H1 (cell line): ENCODE measurements at regions not wholly inside any gene's neighbourhood (a gene's known extent, or its start where the extent isn't known, plus 50 kb on each side); places are given as distances from the start of the nearest gene placed in this dataset.

ENCODE experiments used
- CTCF ChIA-PET: fragments of 300-600 bp; sonication (Branson Sonifier 250); formaldehyde crosslinking; loops from one replicate; lab custom pipeline; 2021; ENCODE audit not compliant: partially characterized antibody; lab: Charles Lee
- POLR2A ChIA-PET: fragments of 300-600 bp; sonication (Branson Sonifier 250); formaldehyde crosslinking; loops from one replicate; lab custom pipeline; 2021; ENCODE audit warnings: inconsistent platforms; ENCODE audit not compliant: partially characterized antibody; lab: Charles Lee
- DNase-seq, 2 experiments: peaks; one replicate each; pipeline versions ENCODE4 v3.0.0 to v3.0.0-alpha.2; 2010 to 2022; ENCODE audit warnings: low spot score in 2 of 2, low read depth in 1 of 2, mixed read lengths in 1 of 2
- FAIRE-seq: peaks from 2 replicates; lab custom pipeline; 2011; peaks lifted over from hg19 to GRCh38; lab: Jason Lieb, UNC
- H2AFZ ChIP-seq: 2 replicates; pipeline ENCODE4 v1.8.1; 2012; ENCODE audit warnings: low read length, inconsistent platforms
- H2AK5ac ChIP-seq: 2 replicates; pipeline ENCODE4 v1.6.1; 2013; ENCODE audit warnings: low read depth, low read length
- H2BK120ac ChIP-seq: replicated peaks from 2 replicates; pipeline ENCODE3; 2013; ENCODE audit warnings: low read depth, low read length, inconsistent platforms
- H2BK12ac ChIP-seq: 2 replicates; pipeline ENCODE4 v1.6.1; 2013; ENCODE audit warnings: low read depth, low read length
- H2BK15ac ChIP-seq: 2 replicates; pipeline ENCODE4 v1.6.1; 2013; ENCODE audit warnings: low read length
- H2BK20ac ChIP-seq: 2 replicates; pipeline ENCODE4 v1.6.1; 2013; ENCODE audit warnings: low read length
- H2BK5ac ChIP-seq: 2 replicates; pipeline ENCODE4 v1.6.1; 2013; ENCODE audit warnings: low read depth, low read length
- H3K14ac ChIP-seq: 2 replicates; pipeline ENCODE4 v1.6.1; 2013; ENCODE audit warnings: inconsistent platforms; ENCODE audit not compliant: insufficient read length
- H3K18ac ChIP-seq: 2 replicates; pipeline ENCODE4 v1.6.1; 2013; ENCODE audit warnings: low read length; ENCODE audit errors: extremely low read depth
- H3K23ac ChIP-seq: 2 replicates; pipeline ENCODE4 v1.6.1; 2013; ENCODE audit warnings: inconsistent platforms; ENCODE audit not compliant: insufficient read length
- H3K23me2 ChIP-seq: 2 replicates; pipeline ENCODE4 v1.6.1; 2013; ENCODE audit warnings: low read depth, low read length
- H3K27ac ChIP-seq: 2 replicates; pipeline ENCODE4 v1.6.1; 2011; ENCODE audit warnings: low read depth, low read length, inconsistent platforms
- H3K27me3 ChIP-seq, 4 experiments: replicated peaks in 1 of 4; 1 replicate in 1 of 4; 2 replicates in 3 of 4; pipeline versions ENCODE4 v1.6.1 to v1.8.1; 2011 to 2013; ENCODE audit warnings: low read length in 3 of 4, mild to moderate bottlenecking in 3 of 4, inconsistent platforms in 2 of 4, mixed read lengths in 2 of 4, moderate library complexity in 1 of 4; ENCODE audit not compliant: control insufficient read depth in 3 of 4, insufficient read depth in 3 of 4; ENCODE audit errors: extremely low read depth in 1 of 4
- H3K36me3 ChIP-seq, 4 experiments: 2 replicates each; pipeline versions ENCODE4 v1.6.1 to v1.8.1; 2011 to 2013; ENCODE audit warnings: mild to moderate bottlenecking in 4 of 4, low read length in 3 of 4, moderate library complexity in 2 of 4, control low read depth in 1 of 4, inconsistent platforms in 1 of 4; ENCODE audit not compliant: insufficient read depth in 4 of 4, control insufficient read depth in 2 of 4
- H3K4ac ChIP-seq: replicated peaks from 2 replicates; pipeline ENCODE3; 2013; ENCODE audit warnings: low read length, low read depth, mixed read lengths, inconsistent platforms; ENCODE audit not compliant: insufficient read length
- H3K4me1 ChIP-seq, 4 experiments: replicated peaks in 1 of 4; 1 replicate in 1 of 4; 2 replicates in 3 of 4; pipeline versions ENCODE4 v1.6.1 to v1.8.1; 2011 to 2013; ENCODE audit warnings: low read length in 3 of 4, inconsistent platforms in 2 of 4, mixed read lengths in 1 of 4; ENCODE audit not compliant: insufficient read depth in 4 of 4, control insufficient read depth in 3 of 4
- H3K4me2 ChIP-seq, 2 experiments: 2 replicates each; pipeline versions ENCODE4 v1.6.1 to v1.8.1; 2011 to 2013; ENCODE audit warnings: low read depth in 2 of 2, low read length in 2 of 2, control low read depth in 1 of 2, inconsistent platforms in 1 of 2, mild to moderate bottlenecking in 1 of 2; ENCODE audit not compliant: insufficient read depth in 1 of 2
- H3K4me3 ChIP-seq, 4 experiments: fragments of 200-600, 300-600 bp in 1 of 4; sonication (generic), shearing (Covaris generic), sonication (Bioruptor Twin) in 1 of 4; 2 replicates each; pipeline versions ENCODE4 v1.5.1 to v1.8.1; 2011 to 2016; ENCODE audit warnings: low read length in 4 of 4, low read depth in 3 of 4, control low read depth in 2 of 4, inconsistent platforms in 2 of 4, mild to moderate bottlenecking in 2 of 4, mixed read lengths in 1 of 4, moderate library complexity in 1 of 4; ENCODE audit not compliant: insufficient read depth in 2 of 4; ENCODE audit errors: extremely low read depth in 1 of 4
- H3K56ac ChIP-seq: replicated peaks from 2 replicates; pipeline ENCODE3; 2013; ENCODE audit warnings: low read depth, mild to moderate bottlenecking, mixed read lengths, low read length, inconsistent platforms; ENCODE audit not compliant: insufficient read length
- H3K79me1 ChIP-seq: 2 replicates; pipeline ENCODE4 v1.6.1; 2013; ENCODE audit warnings: low read depth, low read length, control low read depth
- H3K79me2 ChIP-seq, 2 experiments: 2 replicates each; pipeline versions ENCODE4 v1.6.1 to v1.8.1; 2012 to 2013; ENCODE audit warnings: low read length in 2 of 2, mild to moderate bottlenecking in 2 of 2, inconsistent platforms in 1 of 2; ENCODE audit not compliant: insufficient read depth in 2 of 2, control insufficient read depth in 1 of 2
- H3K9ac ChIP-seq, 4 experiments: replicated peaks in 1 of 4; 1 replicate in 1 of 4; 2 replicates in 3 of 4; pipeline versions ENCODE4 v1.6.1 to v1.8.1; 2011 to 2013; ENCODE audit warnings: low read depth in 3 of 4, low read length in 3 of 4, control low read depth in 2 of 4, mild to moderate bottlenecking in 2 of 4, moderate library complexity in 2 of 4, inconsistent platforms in 1 of 4; ENCODE audit errors: extremely low read depth in 1 of 4
- H3K9me3 ChIP-seq, 2 experiments: 2 replicates each; pipeline versions ENCODE4 v1.6.1 to v1.8.1; 2012 to 2013; ENCODE audit warnings: mild to moderate bottlenecking in 2 of 2, moderate library complexity in 2 of 2, control low read depth in 1 of 2, inconsistent platforms in 1 of 2, low read depth in 1 of 2, low read length in 1 of 2, mixed read lengths in 1 of 2; ENCODE audit not compliant: insufficient read depth in 2 of 2
- H4K20me1 ChIP-seq, 2 experiments: replicated peaks in 1 of 2; 2 replicates each; pipeline versions ENCODE3 to v1.8.1; 2011 to 2013; ENCODE audit warnings: inconsistent platforms in 2 of 2, low read length in 2 of 2, mild to moderate bottlenecking in 1 of 2; ENCODE audit not compliant: insufficient read depth in 2 of 2, control insufficient read depth in 1 of 2
- H4K5ac ChIP-seq: 2 replicates; pipeline ENCODE4 v1.6.1; 2013; ENCODE audit warnings: low read length, low read depth, mixed read lengths, inconsistent platforms; ENCODE audit not compliant: insufficient read length
- H4K8ac ChIP-seq: 2 replicates; pipeline ENCODE4 v1.8.0; 2013; ENCODE audit warnings: mild to moderate bottlenecking, moderate library complexity, low read length, inconsistent platforms; ENCODE audit not compliant: insufficient read depth; ENCODE audit errors: extremely low read depth
- H4K91ac ChIP-seq: replicated peaks from 2 replicates; pipeline ENCODE3; 2013; ENCODE audit warnings: low read length, mixed read lengths, inconsistent platforms; ENCODE audit not compliant: insufficient read length
- BACH1 ChIP-seq: IDR thresholded peaks from 2 replicates; pipeline ENCODE4 v1.6.1; 2012; ENCODE audit warnings: low read length, improper control_type of control experiment
- FOSL1 ChIP-seq: IDR thresholded peaks from 2 replicates; pipeline ENCODE4 v1.6.1; 2011; ENCODE audit warnings: mild to moderate bottlenecking, low read depth, low read length, moderate library complexity; ENCODE audit not compliant: insufficient read depth
- HDAC2 ChIP-seq, 2 experiments: fragments of 300-600 bp in 1 of 2; sonication (generic) in 1 of 2; IDR thresholded peaks; 2 replicates each; pipeline ENCODE4 v1.6.1; 2011 to 2012; ENCODE audit warnings: low read depth in 2 of 2, low read length in 2 of 2, mild to moderate bottlenecking in 2 of 2, moderate library complexity in 2 of 2, borderline replicate concordance in 1 of 2, inconsistent platforms in 1 of 2
- JUND ChIP-seq: IDR thresholded peaks from 2 replicates; pipeline ENCODE4 v1.6.1; 2011; ENCODE audit warnings: mild to moderate bottlenecking, improper control_type of control experiment, low read length
- MAFK ChIP-seq: IDR thresholded peaks from 2 replicates; pipeline ENCODE4 v1.6.1; 2012; ENCODE audit warnings: low read depth, mild to moderate bottlenecking, improper control_type of control experiment, low read length
- PHF8 ChIP-seq: fragments of 200-600 bp; sonication (generic); conservative IDR thresholded peaks from 2 replicates; pipeline ENCODE4 v1.7.1; 2012; ENCODE audit warnings: low read depth, mild to moderate bottlenecking, inconsistent platforms, low read length, moderate library complexity
- POLR2AphosphoS5 ChIP-seq: IDR thresholded peaks from 2 replicates; pipeline ENCODE4 v1.6.1; 2011; ENCODE audit warnings: low read depth, low read length
- RFX5 ChIP-seq: IDR thresholded peaks from 2 replicates; pipeline ENCODE4 v1.6.1; 2011; ENCODE audit warnings: low read depth, low read length, improper control_type of control experiment, borderline replicate concordance
- SP2 ChIP-seq: IDR thresholded peaks from 2 replicates; pipeline ENCODE4 v1.6.1; 2012; ENCODE audit warnings: mild to moderate bottlenecking, low read length, inconsistent platforms
- SP4 ChIP-seq: IDR thresholded peaks from 2 replicates; pipeline ENCODE4 v1.6.1; 2012; ENCODE audit warnings: low read length, inconsistent platforms
- TEAD4 ChIP-seq: IDR thresholded peaks from 2 replicates; pipeline ENCODE4 v1.6.1; 2012; ENCODE audit warnings: low read depth, low read length, inconsistent platforms, mixed read lengths
- WGBS, 2 experiments: shearing (Covaris generic) in 1 of 2; methylation state at CpG; one replicate each; pipeline versions ENCODE4 v1.1.6 to v1.1.7; 2013 to 2015; ENCODE audit warnings: low lambda C conversion rate in 2 of 2, mixed read lengths in 2 of 2, inconsistent platforms in 1 of 2, low coverage in 1 of 2, missing lambda C conversion rate in 1 of 2; ENCODE audit not compliant: insufficient replicate concordance in 2 of 2, insufficient coverage in 1 of 2, insufficient read length in 1 of 2; ENCODE audit errors: extremely low coverage in 1 of 2, missing lambda C conversion rate in 1 of 2; 5-methylcytosine and 5-hydroxymethylcytosine counted together
- TF ChIP-seq, protein P1 (sequence below), 3 experiments: IDR thresholded peaks; 1 replicate in 2 of 3; 2 replicates in 1 of 3; pipeline versions ENCODE4 v1.5.1 to v1.6.1; 2011; ENCODE audit warnings: low read length in 3 of 3, mild to moderate bottlenecking in 3 of 3, inconsistent platforms in 2 of 3, low read depth in 1 of 3, moderate library complexity in 1 of 3; ENCODE audit not compliant: insufficient read depth in 1 of 3; ENCODE audit errors: control extremely low read depth in 1 of 3

DNA sequence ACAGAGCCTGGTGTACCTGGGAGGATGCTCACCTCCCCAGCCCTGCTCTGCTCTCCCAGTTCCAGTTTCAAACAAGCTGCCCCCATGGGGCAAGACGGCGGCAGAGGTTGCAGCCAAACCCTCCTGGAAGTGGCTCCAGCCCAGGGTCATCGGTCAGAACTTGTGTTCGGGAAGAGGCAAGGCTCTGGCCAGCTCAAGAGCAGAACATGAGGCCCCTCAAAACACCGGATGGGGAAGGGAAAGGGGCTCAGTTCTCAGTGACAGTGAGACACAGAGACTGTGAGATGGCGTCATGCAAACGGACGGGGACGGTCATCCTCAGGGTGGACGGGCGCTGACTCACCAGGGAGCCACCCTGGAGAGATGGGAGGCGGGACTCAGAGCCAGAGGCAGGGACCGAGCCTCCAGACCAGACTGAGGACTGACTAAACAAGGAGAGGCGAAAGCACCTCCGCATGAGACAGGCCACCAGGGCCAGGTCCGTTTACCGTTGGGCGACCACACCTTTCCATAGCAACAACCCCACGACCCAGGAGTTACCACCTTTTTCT is 63.9 kb upstream of the GALNT9 start:
- no peak for FAIRE-seq
- ChIA-PET POLR2A (no interaction called here), CTCF (interaction anchor here (1.3 to 4.7 kb wide), 2 partner anchors 21 to 132 kb away, joined by 4 to 23 read pairs; no protein-coding TSS in a partner anchor)
- TF ChIP-seq, protein P1, sequence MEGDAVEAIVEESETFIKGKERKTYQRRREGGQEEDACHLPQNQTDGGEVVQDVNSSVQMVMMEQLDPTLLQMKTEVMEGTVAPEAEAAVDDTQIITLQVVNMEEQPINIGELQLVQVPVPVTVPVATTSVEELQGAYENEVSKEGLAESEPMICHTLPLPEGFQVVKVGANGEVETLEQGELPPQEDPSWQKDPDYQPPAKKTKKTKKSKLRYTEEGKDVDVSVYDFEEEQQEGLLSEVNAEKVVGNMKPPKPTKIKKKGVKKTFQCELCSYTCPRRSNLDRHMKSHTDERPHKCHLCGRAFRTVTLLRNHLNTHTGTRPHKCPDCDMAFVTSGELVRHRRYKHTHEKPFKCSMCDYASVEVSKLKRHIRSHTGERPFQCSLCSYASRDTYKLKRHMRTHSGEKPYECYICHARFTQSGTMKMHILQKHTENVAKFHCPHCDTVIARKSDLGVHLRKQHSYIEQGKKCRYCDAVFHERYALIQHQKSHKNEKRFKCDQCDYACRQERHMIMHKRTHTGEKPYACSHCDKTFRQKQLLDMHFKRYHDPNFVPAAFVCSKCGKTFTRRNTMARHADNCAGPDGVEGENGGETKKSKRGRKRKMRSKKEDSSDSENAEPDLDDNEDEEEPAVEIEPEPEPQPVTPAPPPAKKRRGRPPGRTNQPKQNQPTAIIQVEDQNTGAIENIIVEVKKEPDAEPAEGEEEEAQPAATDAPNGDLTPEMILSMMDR (IDR thresholded peaks at IDR 0.05; ENCODE audit: control extremely low read depth in 1 of 3, insufficient read depth in 1 of 3, low read depth in 1 of 3, low read length in 3 of 3), result no peak
- TF ChIP-seq MAFK (no peak), RFX5 (no peak), POLR2AphosphoS5 (no peak), SP2 (no peak), SP4 (no peak), BACH1 (no peak), HDAC2 (IDR thresholded peaks at IDR 0.05; ENCODE audit: borderline replicate concordance in 1 of 2, low read depth in 2 of 2, low read length in 2 of 2) (no peak), TEAD4 (no peak), PHF8 (no peak), JUND (no peak), FOSL1 (no peak)

More for the DNA sequence above, 63.9 kb upstream of the GALNT9 start:
- Histone ChIP-seq H3K4ac (peak overlapping the region; percentile 75), H3K4me3 (no peak overlapping the region), H4K20me1 (no peaks in the 10 kb centered on the region), H3K9me3 (no peaks in the 10 kb centered on the region; a peak in 1 of 4 replicates), H2AK5ac (no peak overlapping the region), H3K56ac (no peak overlapping the region), H3K27ac (no peak overlapping the region), H3K36me3 (no peaks in the 10 kb centered on the region), H3K4me1 (peaks cover 0 to 31% (median 19%) of the 10 kb centered on the region in 4 experiments; a peak in 6 of 7 replicates), H3K79me2 (no peaks in the 10 kb centered on the region), H2BK5ac (no peak overlapping the region), H3K23me2 (0 out of 2 replicates have a peak, but pooled peaks cover 1% of the 10 kb centered on the region), H3K14ac (no peak overlapping the region), H3K18ac (no peak overlapping the region; the same call in 1 of the 2 replicates), H2BK20ac (no peak overlapping the region), H3K9ac (no peak overlapping the region), H2AFZ (no peak overlapping the region), H3K4me2 (no peak overlapping the region), H3K79me1 (0 out of 2 replicates have a peak, but pooled peaks cover 2% of the 10 kb centered on the region), H4K5ac (no peak overlapping the region), H2BK120ac (no peak overlapping the region), H4K91ac (no peak overlapping the region), H4K8ac (no peak overlapping the region), H3K23ac (no peak overlapping the region), H2BK12ac (no peak overlapping the region), H3K27me3 (peaks cover under 1 to 34% (median 23%) of the 10 kb centered on the region in 4 experiments), H2BK15ac (no peak overlapping the region; the same call in 1 of the 2 replicates)
- DNase-seq, result no peak
- 91% methylated on average over 19 of the region's 19 CpGs; no CpG with 5 or more reads in 1 of the 2 experiments for WGBS, 2 experiments
